Activated effector memory CD4-positive, alpha-beta T cell treated with Interleukin-2 at 50 U/mL for 16 hours (primary cell): ENCODE measurements at regions not wholly inside any gene's neighbourhood (a gene's known extent, or its start where the extent isn't known, plus 50 kb on each side); places are given as distances from the start of the nearest gene placed in this dataset.

Experiments
- DNase-seq: peaks from one replicate; pipeline ENCODE4 v3.0.0-alpha.2; 2020

DNA sequence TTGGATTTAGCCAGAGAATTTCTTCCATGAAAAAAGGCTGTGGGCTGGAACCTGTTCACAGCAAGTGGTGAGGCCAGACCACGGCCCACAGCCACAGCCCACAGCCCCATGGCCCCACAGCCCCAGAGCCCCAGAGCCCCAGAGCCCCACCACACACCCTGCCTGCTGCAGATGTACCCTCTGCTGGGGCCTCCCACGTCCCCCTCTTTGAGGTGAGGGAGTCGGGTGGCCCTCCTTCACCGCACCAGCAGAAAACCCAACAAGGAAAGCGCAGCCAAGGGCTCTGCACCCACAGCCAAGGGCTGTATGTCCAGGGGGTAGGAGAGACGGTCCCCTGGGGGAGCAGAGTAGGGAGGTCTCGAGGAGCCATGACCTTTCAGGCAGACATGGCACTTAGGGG, 327.5 kb upstream of the DIO3 start:
- no peak for DNase-seq

GRCh38 chr14:101234244-101234937, 326.9 kb upstream of the DIO3 start:
- no peak for DNase-seq

GRCh38 chr14:101234999-101235334, 326.3 kb upstream of the DIO3 start:
- DNase-seq: no peak

- DNase-seq: no peak
Measured at GRCh38 chr14:101235335-101236103, 325.8 kb upstream of the DIO3 start.

DNA sequence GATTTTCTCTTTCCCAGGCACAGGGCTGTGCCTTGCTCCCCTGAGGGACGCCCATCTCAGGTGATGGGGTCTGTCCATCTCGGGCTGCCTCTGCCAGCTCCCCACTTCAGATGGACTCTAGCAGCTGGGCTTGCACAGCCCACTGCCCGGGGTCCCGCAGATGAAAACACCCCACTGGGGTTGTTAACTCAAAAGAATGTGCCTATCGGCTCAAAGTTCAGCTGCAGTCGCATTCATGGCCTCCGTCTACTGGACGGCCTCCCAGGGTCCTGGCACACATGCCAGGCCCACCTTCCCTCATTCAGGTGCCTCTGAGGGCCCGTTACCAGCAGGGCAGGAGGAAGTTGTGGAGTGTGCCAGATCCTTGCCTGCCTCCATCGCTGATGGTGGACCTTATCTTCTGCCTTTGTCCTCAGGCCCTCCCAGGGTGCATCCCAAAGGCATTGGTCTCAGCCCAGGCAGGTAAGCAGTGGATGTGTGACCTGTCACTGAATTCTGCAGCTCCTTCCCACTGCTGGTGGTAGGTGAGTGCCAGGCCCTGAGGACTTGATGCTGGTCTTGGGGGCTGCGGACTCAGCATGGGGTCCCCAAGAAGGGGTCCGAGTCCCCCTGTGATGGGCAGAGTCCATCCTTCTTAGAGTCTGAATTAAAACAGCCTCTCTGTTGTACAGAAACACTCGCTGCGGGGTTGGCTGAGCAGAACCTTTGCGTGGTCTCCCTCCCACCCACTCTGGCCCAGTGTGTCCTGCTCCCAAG, 324.6 kb upstream of the DIO3 start:
- no peak for DNase-seq

- DNase-seq: no peak
Measured at GRCh38 chr14:101237252-101237616, 324.1 kb upstream of the DIO3 start.

- no peak for DNase-seq
Measured at GRCh38 chr14:101239065-101239464, 322.2 kb upstream of the DIO3 start.

DNA sequence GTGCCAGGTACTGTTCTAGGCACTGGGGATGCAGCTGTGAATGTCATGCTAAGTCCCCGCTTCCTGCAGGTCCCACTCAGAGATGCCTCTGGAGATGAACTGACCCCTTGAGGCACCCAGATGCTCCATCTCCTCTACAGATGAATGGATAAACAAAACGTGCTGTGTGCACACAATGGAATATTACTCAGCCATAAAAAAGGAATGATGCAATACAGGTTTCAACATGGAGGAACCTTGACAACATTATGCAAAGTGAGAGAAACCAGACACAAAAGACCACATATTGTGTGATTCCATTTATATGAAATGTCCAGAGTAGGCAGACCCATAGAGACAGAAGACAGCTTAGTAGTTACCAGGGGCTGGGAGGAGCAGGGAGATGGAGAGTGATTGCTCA, 320.1 kb upstream of the DIO3 start:
- no peak for DNase-seq

- no peak for DNase-seq
Measured at GRCh38 chr14:101241807-101242278, 319.5 kb upstream of the DIO3 start.

- DNase-seq: no peak
Measured at GRCh38 chr14:101242442-101243385, 318.6 kb upstream of the DIO3 start.

DNA sequence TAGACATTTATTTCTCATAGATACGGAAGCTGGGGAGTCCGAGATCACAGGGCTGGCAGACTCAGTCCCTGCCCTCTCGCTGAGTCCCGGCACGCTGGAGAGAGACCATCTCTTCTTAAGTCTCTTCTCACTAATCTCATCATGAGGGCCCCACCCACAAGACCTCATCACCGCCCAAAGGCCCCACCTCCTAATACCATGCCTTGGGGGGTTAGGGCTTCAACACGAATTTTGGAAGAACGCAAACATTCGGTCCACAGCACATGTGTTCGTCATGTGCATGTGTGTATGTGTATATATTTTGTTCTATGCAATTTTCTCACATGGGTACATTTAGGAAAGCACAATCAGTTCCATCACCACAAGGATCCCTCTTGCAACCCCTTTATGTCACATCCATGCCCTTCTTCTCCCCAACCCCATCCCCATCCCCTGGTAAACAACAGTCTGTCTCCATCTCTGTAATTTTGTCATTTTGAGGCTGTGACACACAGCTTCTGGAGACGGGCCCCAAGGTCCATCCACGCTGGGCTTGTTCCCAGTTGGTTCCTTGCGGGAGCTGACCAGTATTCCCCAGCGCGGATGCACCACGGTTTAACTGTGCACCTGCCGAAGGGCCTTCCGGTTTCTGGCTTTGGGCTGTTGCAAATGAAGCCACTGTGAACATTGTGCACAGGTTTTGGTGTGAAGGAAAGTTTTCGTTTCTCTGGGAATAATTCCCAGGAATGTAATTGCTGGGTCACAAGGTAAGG, 317.5 kb upstream of the DIO3 start:
- DNase-seq: no peak

GRCh38 chr14:101246894-101247841, 314.1 kb upstream of the DIO3 start:
- DNase-seq: no peak

- DNase-seq: no peak
Measured at GRCh38 chr14:101247842-101248725, 313.2 kb upstream of the DIO3 start.

DNA sequence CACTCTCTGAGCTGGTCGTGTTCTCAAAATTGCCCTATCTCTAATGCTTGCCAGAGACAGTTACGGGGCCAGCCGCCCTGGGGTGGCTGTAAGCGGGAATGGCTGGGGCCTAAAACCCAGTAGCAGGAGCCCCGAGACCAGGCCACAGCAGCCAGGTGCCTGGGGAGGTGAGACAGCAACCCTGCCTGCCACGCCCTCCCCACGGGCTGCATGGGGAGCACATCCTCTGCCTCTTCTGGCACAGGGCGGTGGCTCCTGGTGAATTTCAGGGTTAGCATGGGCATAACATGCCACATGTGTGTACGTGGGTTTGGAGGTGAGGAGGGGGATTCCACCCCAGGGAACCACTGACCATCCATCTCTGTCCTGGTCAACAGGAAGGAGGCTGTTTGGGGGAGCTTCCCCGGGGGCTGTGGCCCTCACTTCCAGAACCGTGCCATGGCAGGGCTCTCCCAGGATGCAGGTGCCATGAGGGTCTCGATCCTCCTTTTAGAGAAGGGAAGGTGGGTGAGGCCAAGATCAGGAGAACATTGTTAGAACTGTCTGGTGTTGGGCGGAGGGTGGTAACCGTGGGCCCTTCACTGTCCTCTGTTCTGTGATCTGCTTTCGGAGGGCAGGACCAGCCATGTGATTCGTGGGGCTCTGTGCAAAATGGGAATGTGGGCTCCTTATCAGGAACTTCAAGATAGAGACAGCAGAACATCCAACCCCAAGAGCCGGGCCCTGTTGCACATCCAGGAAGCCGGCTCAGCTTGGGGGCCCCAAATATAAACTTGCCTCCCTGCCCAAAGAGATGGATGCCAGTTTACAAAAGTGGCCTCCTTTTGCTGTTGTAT, 312.2 kb upstream of the DIO3 start:
- no peak for DNase-seq

- DNase-seq: no peak
Measured at GRCh38 chr14:101249676-101250036, 311.6 kb upstream of the DIO3 start.

DNA sequence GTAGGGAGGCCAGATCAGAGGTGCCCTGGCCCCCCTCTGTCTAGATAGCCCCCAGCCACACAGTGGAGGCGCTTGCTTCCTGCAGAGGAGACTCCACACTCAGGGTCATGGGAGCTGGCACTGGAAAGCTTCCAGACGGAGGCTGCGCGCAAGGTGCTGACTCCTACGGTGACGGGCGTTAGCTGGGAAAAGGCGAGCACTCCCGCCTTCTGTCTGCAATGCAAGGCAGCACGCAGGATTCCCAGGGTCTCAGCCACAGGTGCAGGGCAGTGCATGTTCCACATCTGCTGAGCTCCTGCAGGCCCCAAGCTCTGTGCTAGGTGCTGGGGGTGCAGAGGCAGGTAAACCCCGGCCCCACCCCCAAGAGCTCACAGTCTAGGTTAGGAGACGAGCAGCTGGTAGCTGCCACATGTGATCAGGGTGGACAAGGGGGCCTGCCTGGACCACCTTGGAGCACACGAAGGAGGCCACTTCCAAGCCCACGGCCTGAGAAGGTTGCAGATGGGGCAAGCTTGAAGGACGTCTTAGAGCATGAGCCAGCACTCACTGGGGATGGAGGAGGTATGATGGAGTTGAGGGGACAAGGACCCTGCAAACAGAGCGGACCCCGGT, 310.9 kb upstream of the DIO3 start:
- no peak for DNase-seq

DNA sequence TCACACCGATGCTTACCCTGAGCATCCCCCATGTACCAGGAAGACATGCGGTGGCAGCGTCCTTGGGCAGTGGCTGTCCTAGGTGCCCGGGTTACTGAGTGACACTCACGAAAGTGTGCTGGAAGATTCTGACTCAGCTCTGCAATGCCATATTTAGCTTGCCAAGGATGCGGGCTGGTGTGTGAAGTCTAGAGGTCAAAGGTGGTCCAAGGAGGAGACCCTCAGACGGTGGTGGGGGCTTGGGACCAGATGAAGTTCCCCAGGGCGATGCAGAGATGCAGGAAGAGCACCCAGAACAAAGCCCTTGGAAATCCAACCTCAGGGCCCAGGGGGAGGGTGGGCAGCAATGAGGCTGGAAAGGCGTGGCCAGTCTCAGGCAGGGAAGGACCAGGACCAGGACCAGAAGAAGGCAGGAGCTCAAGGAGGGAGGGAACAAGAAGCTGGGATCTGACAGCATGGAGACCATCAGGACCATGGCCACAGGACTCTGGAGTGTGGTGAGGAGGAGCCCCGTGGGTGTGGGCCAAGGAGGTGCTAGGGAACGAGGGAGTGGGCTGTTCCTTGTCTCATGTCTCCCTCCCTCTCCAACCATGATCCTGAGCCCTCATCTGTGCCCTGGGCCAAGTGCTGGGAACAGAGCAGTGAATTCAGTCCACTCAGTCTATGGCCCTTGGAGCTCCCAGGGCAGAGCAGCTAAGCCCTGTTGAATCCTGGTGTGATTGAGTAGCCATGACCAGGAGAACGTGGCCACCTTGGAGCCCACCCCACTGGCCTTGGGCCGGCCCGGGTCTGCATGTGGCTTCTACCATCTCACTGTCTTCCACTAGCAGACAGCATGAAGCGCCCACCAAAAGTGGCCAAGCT, 310.1 kb upstream of the DIO3 start:
- DNase-seq: no peak
